K562 (cell line): ENCODE measurements at regions not wholly inside any gene's neighbourhood (a gene's known extent, or its start where the extent isn't known, plus 50 kb on each side); places are given as distances from the start of the nearest gene placed in this dataset.

Experiments used
- DNMT1 ChIP-seq: fragments of 450-650 bp; IDR thresholded peaks from 2 replicates; pipeline ENCODE4 v1.6.1; 2016; ENCODE audit warnings: antibody characterized with exemption, mild to moderate bottlenecking
- ELF4 ChIP-seq: fragments of 450-650 bp; formaldehyde crosslinking; IDR thresholded peaks from 2 replicates; pipeline ENCODE4 v1.4.0; 2022; ENCODE audit warnings: missing genetic modification characterization
- FOSL1 ChIP-seq: fragments of 200-800 bp; sonication (Bioruptor generic); conservative IDR thresholded peaks from 2 replicates; pipeline ENCODE4 v1.6.1; 2016; ENCODE audit warnings: missing genetic modification characterization, missing compliant biosample characterization
- GTF2F1 ChIP-seq: IDR thresholded peaks from 2 replicates; pipeline ENCODE4 v1.6.1; 2011; ENCODE audit warnings: low read depth, low read length, improper control_type of control experiment
- MTA2 ChIP-seq: fragments of 450-650 bp; IDR thresholded peaks from 2 replicates; pipeline ENCODE4 v1.6.1; 2016; ENCODE audit warnings: low read depth
- POLR2AphosphoS5 ChIP-seq: IDR thresholded peaks from 2 replicates; pipeline ENCODE4 v1.6.1; 2011; ENCODE audit warnings: mild to moderate bottlenecking, low read depth, low read length, moderate library complexity; ENCODE audit not compliant: control insufficient read depth, insufficient read depth
- RBBP5 ChIP-seq: fragments of 200-600 bp; sonication (generic); IDR thresholded peaks from 2 replicates; pipeline ENCODE4 v1.6.1; 2012; ENCODE audit warnings: borderline replicate concordance, mild to moderate bottlenecking, low read length, control low read depth, inconsistent platforms; ENCODE audit not compliant: insufficient read depth, poor library complexity, severe bottlenecking
- SNIP1 ChIP-seq: fragments of 450-650 bp; IDR thresholded peaks from 2 replicates; pipeline ENCODE4 v1.7.1; 2017; ENCODE audit warnings: low read depth, mild to moderate bottlenecking
- SREBF2 ChIP-seq: sonication (generic); formaldehyde crosslinking; IDR thresholded peaks from 2 replicates; pipeline ENCODE4 v1.4.0; 2020; ENCODE audit warnings: mild to moderate bottlenecking, missing genetic modification reagents
- ZNF121 ChIP-seq: sonication (generic); formaldehyde crosslinking; conservative IDR thresholded peaks from 2 replicates; pipeline ENCODE4 v1.8.0; 2022; ENCODE audit warnings: missing genetic modification reagents
- ZNF175 ChIP-seq: fragments of 200-800 bp; sonication (Bioruptor generic); IDR thresholded peaks from 2 replicates; pipeline ENCODE4 v1.6.1; 2016; ENCODE audit warnings: low read depth, mild to moderate bottlenecking, missing genetic modification characterization, missing compliant biosample characterization
- ZNF830 ChIP-seq: fragments of 250-450 bp; sonication (Bioruptor Pico); IDR thresholded peaks from 2 replicates; pipeline ENCODE4 v1.5.0; 2021; ENCODE audit warnings: mild to moderate bottlenecking
- TF ChIP-seq, protein P1 (sequence below), 3 experiments: IDR thresholded peaks in 2 of 3; conservative IDR thresholded peaks in 1 of 3; 2 replicates each; pipeline ENCODE4 v1.5.1; 2011 to 2012; ENCODE audit warnings: low read length in 3 of 3, mild to moderate bottlenecking in 3 of 3, control low read depth in 2 of 3, improper control_type of control experiment in 1 of 3, inconsistent platforms in 1 of 3, low read depth in 1 of 3, mixed read lengths in 1 of 3, moderate library complexity in 1 of 3; ENCODE audit not compliant: insufficient read depth in 2 of 3

- TF ChIP-seq POLR2AphosphoS5, result no peak
- TF ChIP-seq, protein P1, sequence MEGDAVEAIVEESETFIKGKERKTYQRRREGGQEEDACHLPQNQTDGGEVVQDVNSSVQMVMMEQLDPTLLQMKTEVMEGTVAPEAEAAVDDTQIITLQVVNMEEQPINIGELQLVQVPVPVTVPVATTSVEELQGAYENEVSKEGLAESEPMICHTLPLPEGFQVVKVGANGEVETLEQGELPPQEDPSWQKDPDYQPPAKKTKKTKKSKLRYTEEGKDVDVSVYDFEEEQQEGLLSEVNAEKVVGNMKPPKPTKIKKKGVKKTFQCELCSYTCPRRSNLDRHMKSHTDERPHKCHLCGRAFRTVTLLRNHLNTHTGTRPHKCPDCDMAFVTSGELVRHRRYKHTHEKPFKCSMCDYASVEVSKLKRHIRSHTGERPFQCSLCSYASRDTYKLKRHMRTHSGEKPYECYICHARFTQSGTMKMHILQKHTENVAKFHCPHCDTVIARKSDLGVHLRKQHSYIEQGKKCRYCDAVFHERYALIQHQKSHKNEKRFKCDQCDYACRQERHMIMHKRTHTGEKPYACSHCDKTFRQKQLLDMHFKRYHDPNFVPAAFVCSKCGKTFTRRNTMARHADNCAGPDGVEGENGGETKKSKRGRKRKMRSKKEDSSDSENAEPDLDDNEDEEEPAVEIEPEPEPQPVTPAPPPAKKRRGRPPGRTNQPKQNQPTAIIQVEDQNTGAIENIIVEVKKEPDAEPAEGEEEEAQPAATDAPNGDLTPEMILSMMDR (IDR thresholded peaks at IDR 0.05 in 2 of 3, conservative IDR thresholded peaks at IDR 0.05 in 1 of 3; ENCODE audit: insufficient read depth in 2 of 3, low read depth in 1 of 3, low read length in 3 of 3), result no peak
- no peak for TF ChIP-seq DNMT1
- TF ChIP-seq GTF2F1, result no peak
- TF ChIP-seq RBBP5, result no peak
- TF ChIP-seq ZNF121 (CRISPR knock-in tag), result no peak
- no peak for TF ChIP-seq ELF4
- TF ChIP-seq FOSL1 (tag), result no peak
- no peak for TF ChIP-seq ZNF175 (CRISPR knock-in tag)
- no peak for TF ChIP-seq SREBF2
- TF ChIP-seq SNIP1, result no peak
- no peak for TF ChIP-seq MTA2
- no peak for TF ChIP-seq ZNF830 (CRISPR knock-in tag)
Observed at GRCh38 chr5:74096325-74096724, 470.3 kb downstream of the ARHGEF28 start.
